Thyroid gland (tissue), 4 donors: ENCODE measurements at regions not wholly inside any gene's neighbourhood (a gene's known extent, or its start where the extent isn't known, plus 50 kb on each side); places are given as distances from the start of the nearest gene placed in this dataset.

Source experiments
- DNase-seq, 2 donors: peaks; one replicate each; pipeline ENCODE4 v3.0.0-alpha.2; 2019
- H3K27ac ChIP-seq, 3 donors: fragments of 200-600 bp; sonication (generic); 1 replicate in 2 of 3; 2 replicates in 1 of 3; pipeline ENCODE4 v1.5.1; 2016 to 2019; ENCODE audit warnings: mild to moderate bottlenecking in 1 of 3, moderate library complexity in 1 of 3
- H3K27me3 ChIP-seq: fragments of 200-600 bp; sonication (generic); one replicate; pipeline ENCODE4 v1.5.1; 2019
- H3K36me3 ChIP-seq, 2 donors: fragments of 200-600 bp; sonication (generic); one replicate each; pipeline ENCODE4 v1.5.1; 2016 to 2019
- H3K4me1 ChIP-seq, 2 donors: fragments of 200-600 bp; sonication (generic); one replicate each; pipeline ENCODE4 v1.5.1; 2017 to 2019
- H3K4me3 ChIP-seq, 3 donors: fragments of 200-600 bp; sonication (generic); replicated peaks in 1 of 3; 1 replicate in 2 of 3; 2 replicates in 1 of 3; pipeline ENCODE4 v1.5.1; 2016; ENCODE audit warnings: mild to moderate bottlenecking in 1 of 3
- H3K9me3 ChIP-seq: fragments of 200-600 bp; sonication (generic); one replicate; pipeline ENCODE4 v1.5.1; 2017
- POLR2A ChIP-seq, 2 donors: fragments of 450-650 bp; IDR thresholded peaks; one replicate each; pipeline ENCODE4 v1.6.1; 2017; ENCODE audit warnings: antibody characterized with exemption in 2 of 2, mild to moderate bottlenecking in 2 of 2, moderate library complexity in 1 of 2
- WGBS, 2 donors: methylation state at CpG; one replicate each; pipeline ENCODE4 v1.1.5; 2017; 5-methylcytosine and 5-hydroxymethylcytosine counted together
- intact Hi-C: fragments of 100-400 bp; cut with DNase I; formaldehyde crosslinking; loops from one replicate; pipeline ENCODE4 v1.15.1; 2023
- TF ChIP-seq, protein P1 (sequence below), 6 experiments: fragments of 200-600 bp in 3 of 6; fragments of 450-650 bp in 3 of 6; sonication (generic) in 3 of 6; IDR thresholded peaks; one replicate each; pipeline ENCODE4 v1.5.1; 2016 to 2019; ENCODE audit warnings: antibody characterized with exemption in 6 of 6, mild to moderate bottlenecking in 2 of 6, inconsistent platforms in 1 of 6, moderate library complexity in 1 of 6

DNA sequence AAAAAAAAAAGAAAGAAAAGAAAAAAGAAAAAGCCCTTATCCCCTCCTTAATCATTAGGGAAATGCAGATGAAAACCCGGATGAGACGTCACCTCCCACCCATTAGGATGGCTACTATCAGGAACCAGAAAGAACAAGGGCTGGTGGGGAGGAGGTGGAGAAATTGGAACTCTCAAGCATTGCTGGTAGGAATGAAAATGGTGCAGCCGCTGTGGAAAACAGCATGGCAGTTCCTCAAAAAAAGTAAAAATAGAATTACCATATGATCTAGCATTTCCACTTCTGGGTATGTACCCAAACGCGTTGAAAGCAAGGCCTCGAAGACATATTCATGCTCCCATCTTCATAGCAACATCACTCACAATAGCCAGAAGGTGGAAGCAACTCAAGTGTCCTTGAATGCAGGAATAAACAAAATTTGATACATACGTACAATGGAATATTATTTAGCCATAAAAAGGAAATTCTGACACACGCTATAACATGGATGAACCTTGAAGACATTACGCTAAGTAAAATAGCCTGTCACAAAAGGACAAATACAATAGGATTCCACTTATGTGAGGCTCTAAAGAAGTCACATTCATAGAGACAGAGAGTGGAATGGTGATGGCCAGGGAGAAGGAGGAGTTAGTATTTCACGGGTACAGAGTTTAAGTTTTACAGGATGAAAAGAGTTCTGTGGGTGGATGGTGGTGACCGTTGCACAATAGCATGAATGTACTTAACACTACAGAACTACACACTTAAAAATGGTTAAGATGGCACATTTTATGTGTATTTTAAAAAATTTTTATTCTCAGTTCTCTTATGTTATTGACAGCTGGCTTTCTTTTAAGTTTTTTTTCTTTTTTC lies 166.8 kb upstream of the IER5L start:
- no peak for DNase-seq
- Histone ChIP-seq H3K4me1 (peaks cover 0 to 21% of the 10 kb centered on the region in 2 donors), H3K27me3 (no peaks in the 10 kb centered on the region), H3K27ac (no peak overlapping the region), H3K9me3 (no peaks in the 10 kb centered on the region), H3K36me3 (no peaks in the 10 kb centered on the region), H3K4me3 (no peak overlapping the region)
- TF ChIP-seq, protein P1, sequence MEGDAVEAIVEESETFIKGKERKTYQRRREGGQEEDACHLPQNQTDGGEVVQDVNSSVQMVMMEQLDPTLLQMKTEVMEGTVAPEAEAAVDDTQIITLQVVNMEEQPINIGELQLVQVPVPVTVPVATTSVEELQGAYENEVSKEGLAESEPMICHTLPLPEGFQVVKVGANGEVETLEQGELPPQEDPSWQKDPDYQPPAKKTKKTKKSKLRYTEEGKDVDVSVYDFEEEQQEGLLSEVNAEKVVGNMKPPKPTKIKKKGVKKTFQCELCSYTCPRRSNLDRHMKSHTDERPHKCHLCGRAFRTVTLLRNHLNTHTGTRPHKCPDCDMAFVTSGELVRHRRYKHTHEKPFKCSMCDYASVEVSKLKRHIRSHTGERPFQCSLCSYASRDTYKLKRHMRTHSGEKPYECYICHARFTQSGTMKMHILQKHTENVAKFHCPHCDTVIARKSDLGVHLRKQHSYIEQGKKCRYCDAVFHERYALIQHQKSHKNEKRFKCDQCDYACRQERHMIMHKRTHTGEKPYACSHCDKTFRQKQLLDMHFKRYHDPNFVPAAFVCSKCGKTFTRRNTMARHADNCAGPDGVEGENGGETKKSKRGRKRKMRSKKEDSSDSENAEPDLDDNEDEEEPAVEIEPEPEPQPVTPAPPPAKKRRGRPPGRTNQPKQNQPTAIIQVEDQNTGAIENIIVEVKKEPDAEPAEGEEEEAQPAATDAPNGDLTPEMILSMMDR (IDR thresholded peaks at IDR 0.05) = no peak
- TF ChIP-seq POLR2A (IDR thresholded peaks at IDR 0.05) = no peak
- intact Hi-C loops = loop anchor here (5.0 kb wide), 1 partner anchor 52 kb away; no protein-coding TSS in a partner anchor
- 86 to 93% methylated on average over 11 of the region's 11 CpGs for WGBS, 2 donors

DNA sequence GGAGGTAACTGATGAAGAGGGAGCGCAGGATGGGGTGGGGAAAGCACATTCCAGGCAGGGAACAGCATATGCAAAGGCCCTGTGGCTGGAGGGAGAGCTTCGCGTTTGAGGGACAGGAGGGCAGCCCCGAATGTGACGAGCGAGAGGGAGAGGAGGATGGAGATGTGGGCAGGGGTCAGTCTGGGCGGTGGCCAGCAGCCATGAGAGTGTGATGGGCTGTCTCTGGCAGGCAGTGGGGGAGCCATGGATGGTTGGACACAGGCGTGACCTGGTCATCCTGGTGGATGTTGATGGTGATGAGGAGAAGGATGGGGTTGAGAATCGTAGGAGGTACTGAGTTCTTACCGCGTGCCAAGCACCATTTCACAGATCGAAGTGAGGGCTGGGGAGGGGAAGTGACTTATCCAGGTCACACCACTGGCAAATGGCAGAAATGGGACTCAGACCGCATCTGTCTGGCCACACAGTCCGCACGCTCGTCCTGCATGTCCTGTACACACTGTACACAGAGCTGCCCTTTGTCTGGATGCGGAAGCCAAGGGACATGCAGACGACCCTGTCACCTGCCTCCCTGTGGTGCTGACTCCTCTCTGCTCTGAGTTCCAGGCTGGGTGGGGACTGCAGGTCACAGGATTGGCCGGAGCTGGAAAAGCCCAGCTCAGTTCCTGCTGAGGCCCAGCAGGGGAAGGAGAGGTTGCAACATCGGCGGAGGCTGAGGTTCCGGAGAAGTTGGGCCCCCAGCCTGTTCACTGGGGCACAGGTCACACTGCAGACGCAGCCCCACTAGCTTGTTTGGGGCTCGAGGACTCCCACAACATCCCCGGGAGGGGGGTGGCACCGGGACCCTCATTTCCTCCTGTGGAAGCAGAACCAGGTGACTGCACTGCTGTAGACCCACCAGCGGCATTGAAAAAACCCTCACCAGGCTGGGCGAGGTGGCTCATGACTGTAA lies 165.6 kb upstream of the IER5L start:
- no peaks in the 10 kb centered on the region for H3K36me3 ChIP-seq
- 85 to 89% methylated on average over 17 to 19 of the region's 28 CpGs for WGBS, 2 donors
- TF ChIP-seq POLR2A (IDR thresholded peaks at IDR 0.05) = no peak
- TF ChIP-seq, protein P1 (IDR thresholded peaks at IDR 0.05) = no peak
- peak; percentile 40 to 43 for DNase-seq
- H3K27ac ChIP-seq = peak overlapping the region; percentile 12 to 58 (median 33)
- H3K4me3 ChIP-seq = no peak overlapping the region
- H3K4me1 ChIP-seq = peaks cover 0 to 15% of the 10 kb centered on the region in 2 donors
- intact Hi-C loops = no loop called here
- H3K27me3 ChIP-seq = no peaks in the 10 kb centered on the region
- no peaks in the 10 kb centered on the region for H3K9me3 ChIP-seq

DNA sequence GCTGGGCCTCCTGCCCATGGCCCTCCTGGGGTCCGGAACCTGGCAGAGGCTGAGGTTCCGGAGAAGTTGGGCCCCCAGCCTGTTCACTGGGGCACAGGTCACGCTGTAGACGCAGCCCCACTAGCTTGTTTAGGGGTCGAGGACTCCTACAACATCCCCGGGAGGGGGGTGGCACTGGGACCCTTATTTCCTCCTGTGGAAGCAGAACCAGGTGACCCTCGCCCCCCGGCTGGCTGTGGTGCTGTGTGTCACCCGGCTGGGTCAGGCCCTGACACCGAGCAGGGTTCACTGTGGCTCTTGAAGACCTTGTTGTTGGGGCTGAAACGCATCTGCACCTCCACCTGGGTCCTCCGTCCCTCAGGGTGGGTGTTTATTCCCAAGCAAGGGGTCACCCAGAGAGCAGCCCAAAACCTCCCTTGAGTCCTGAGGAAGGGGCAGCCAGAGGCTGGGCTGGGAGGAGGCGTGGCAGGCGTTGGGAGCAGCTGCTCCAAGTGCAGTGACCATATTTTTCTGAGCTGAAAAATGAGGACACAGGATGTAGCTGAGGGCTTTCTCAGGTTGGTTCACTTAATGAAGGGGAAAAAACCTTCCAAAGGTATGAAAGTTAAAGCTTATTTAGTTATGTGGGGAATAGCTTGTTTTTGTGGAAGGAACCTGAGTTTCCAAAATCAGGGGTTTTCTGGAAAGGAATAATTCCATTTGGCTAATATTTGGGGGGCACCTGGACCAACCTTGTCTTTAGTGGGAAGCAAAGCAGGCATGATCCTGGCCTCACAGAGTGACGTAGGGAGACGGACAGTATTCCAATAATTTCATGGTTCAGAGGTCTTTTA lies 164.7 kb upstream of the IER5L start:
- WGBS, 2 donors = 90 to 92% methylated on average over 15 of the region's 16 CpGs
- no peak for TF ChIP-seq POLR2A (IDR thresholded peaks at IDR 0.05)
- Histone ChIP-seq H3K27ac (peak overlapping the region in 2 of 3 donors; percentile 33 to 58), H3K36me3 (no peaks in the 10 kb centered on the region), H3K4me3 (no peak overlapping the region), H3K9me3 (no peaks in the 10 kb centered on the region), H3K4me1 (peaks cover 0 to 8% of the 10 kb centered on the region in 2 donors), H3K27me3 (no peaks in the 10 kb centered on the region)
- DNase-seq = no peak
- intact Hi-C loops = no loop called here

DNA sequence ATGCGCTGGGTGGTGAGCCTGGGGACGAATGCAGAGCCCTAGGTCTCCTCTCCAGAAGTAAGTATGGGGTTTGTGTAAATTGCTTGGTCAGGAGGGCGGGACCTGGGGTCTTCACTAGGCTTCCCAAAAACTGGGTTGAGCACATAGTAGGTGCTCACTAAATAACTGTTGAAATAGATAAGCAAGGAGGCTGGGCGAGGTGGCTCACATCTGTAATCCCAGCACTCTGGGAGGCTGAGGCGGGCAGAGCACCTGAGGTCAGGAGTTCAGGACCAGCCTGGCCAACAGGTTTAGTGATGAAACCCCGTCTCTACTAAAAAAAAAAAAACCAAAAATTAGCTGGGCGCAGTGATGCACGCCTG lies 163.9 kb upstream of the IER5L start:
- Histone ChIP-seq H3K4me3 (no peak overlapping the region), H3K9me3 (no peaks in the 10 kb centered on the region), H3K4me1 (peaks cover under 1 to 13% of the 10 kb centered on the region in 2 donors), H3K27ac (no peak overlapping the region), H3K27me3 (no peaks in the 10 kb centered on the region), H3K36me3 (no peaks in the 10 kb centered on the region)
- intact Hi-C loops = no loop called here
- TF ChIP-seq, protein P1 (IDR thresholded peaks at IDR 0.05) = no peak
- TF ChIP-seq POLR2A (IDR thresholded peaks at IDR 0.05) = no peak
- 95 to 97% methylated on average over 8 of the region's 8 CpGs for WGBS, 2 donors
- DNase-seq = no peak
